ENCODE measurements at regions not wholly inside any gene's neighbourhood (a gene's known extent, or its start where the extent isn't known, plus 50 kb on each side); places are given as distances from the start of the nearest gene placed in this dataset.

DNA sequence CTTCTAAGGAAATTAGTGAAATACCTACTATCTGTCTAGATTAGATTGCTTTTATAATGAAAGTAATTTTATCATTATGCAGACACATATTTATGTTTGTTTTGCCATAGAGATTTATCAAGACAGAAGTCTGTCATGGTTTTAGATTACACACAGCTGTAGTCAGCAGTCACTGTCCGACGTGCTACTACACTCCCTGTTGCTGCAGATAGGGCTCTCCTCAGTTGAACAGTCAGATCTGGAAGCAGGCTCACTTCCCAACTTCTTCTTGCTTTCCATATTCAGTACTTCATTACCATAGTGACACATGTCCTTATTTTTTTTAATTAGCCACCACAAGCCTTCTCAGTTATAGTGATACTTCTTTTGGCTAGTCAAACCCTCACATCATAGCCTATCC lies 329.9 kb upstream of the ITGA1 start:
- TF ChIP-seq POLR2AphosphoS5 (IDR thresholded peaks at IDR 0.05; ENCODE audit: borderline replicate concordance, low read depth, low read length) (no peak), FOXP2 (optimal IDR thresholded peaks at IDR 0.05; ENCODE audit: control extremely low read depth, extremely low read length, insufficient read depth) (no peak)

All from SK-N-MC (cell line).